Thymus (tissue), 11 donors: ENCODE measurements at regions not wholly inside any gene's neighbourhood (a gene's known extent, or its start where the extent isn't known, plus 50 kb on each side); places are given as distances from the start of the nearest gene placed in this dataset.

Experiments
- DNase-seq, 9 donors: peaks; one replicate each; pipeline ENCODE4 v3.0.0-alpha.2; 2013; ENCODE audit warnings: low spot score in 9 of 9, low read depth in 6 of 9, missing footprints in 1 of 9
- H3K27ac ChIP-seq, 2 donors: one replicate each; pipeline ENCODE4 v1.5.1; 2013; ENCODE audit warnings: control low read depth in 1 of 2, low read depth in 1 of 2, low read length in 1 of 2, mild to moderate bottlenecking in 1 of 2, moderate library complexity in 1 of 2
- H3K27me3 ChIP-seq, 2 donors: one replicate each; pipeline ENCODE4 v1.5.1; 2013; ENCODE audit warnings: low read length in 1 of 2; ENCODE audit not compliant: control insufficient read depth in 2 of 2, insufficient read depth in 1 of 2
- H3K36me3 ChIP-seq, 2 donors: one replicate each; pipeline ENCODE4 v1.5.1; 2013; ENCODE audit warnings: low read length in 1 of 2, mild to moderate bottlenecking in 1 of 2, moderate library complexity in 1 of 2; ENCODE audit not compliant: control insufficient read depth in 2 of 2, insufficient read depth in 2 of 2
- H3K4me1 ChIP-seq, 2 donors: one replicate each; pipeline ENCODE4 v1.5.1; 2013; ENCODE audit warnings: low read length in 2 of 2; ENCODE audit not compliant: control insufficient read depth in 2 of 2, insufficient read depth in 2 of 2
- H3K4me3 ChIP-seq, 2 donors: one replicate each; pipeline ENCODE4 v1.5.1; 2013; ENCODE audit warnings: low read length in 2 of 2, control low read depth in 1 of 2, mild to moderate bottlenecking in 1 of 2
- H3K9me3 ChIP-seq, 2 donors: one replicate each; pipeline ENCODE4 v1.5.1; 2013; ENCODE audit warnings: low read length in 1 of 2, mild to moderate bottlenecking in 1 of 2; ENCODE audit not compliant: control insufficient read depth in 2 of 2, insufficient read depth in 1 of 2
- WGBS: extraction: QIAGEN DNeasy Blood & Tissue Kit; methylation state at CpG from one replicate; pipeline ENCODE4 v1.1.7; 2013; 5-methylcytosine and 5-hydroxymethylcytosine counted together
- donor health status: healthy.

DNA sequence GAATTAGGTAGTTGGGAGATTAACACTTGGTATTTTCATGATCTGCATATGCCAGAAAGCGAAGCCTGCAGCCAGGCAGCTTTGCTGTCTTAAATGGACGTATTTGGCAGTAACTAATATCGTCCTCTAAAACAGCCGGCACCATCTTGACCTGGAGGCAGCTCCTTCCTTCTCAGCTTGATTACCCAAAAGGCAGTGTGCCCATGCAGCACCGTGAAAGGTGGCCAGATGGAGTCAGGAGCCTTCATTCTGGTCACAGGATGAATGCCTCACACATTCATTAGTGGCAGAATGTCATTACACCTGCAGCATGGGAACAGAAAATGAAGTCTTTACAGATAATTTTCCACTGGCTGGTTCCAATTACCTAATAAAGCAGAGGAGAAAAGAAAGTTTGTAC is 59.0 kb upstream of the FLT1 start:
- Histone ChIP-seq H3K36me3 (no peaks in the 10 kb centered on the region), H3K9me3 (no peaks in the 10 kb centered on the region), H3K4me3 (no peak overlapping the region), H3K27me3 (no peaks in the 10 kb centered on the region), H3K4me1 (no peaks in the 10 kb centered on the region), H3K27ac (no peak overlapping the region)
- WGBS: 94% methylated on average over 5 of the region's 5 CpGs
- no peak for DNase-seq

GRCh38 chr13:28552288-28552687 is 57.4 kb upstream of the FLT1 start:
- Histone ChIP-seq H3K9me3 (no peaks in the 10 kb centered on the region), H3K27me3 (no peaks in the 10 kb centered on the region), H3K27ac (no peak overlapping the region), H3K36me3 (no peaks in the 10 kb centered on the region), H3K4me1 (no peaks in the 10 kb centered on the region), H3K4me3 (no peak overlapping the region)
- DNase-seq: no peak
- WGBS: 36% methylated on average over 1 of the region's 1 CpG

DNA sequence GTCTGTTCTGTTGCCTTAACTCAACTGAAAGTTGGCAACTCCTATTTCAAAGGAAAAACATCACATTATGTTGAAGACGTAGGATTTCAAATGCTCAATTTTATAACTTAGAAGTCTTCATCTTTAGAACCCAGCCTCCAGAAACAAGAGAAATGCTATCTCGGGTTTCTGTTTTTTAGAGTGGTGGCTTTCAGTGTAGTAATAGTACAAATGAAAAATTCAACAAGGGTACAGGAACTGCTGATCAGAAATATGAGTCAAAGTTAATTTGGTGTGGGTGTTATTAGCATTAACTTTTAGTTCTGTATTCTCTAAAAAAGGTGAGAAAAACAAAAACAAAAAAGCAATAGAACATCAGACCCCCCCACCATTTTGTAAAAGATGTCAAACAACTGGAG is 56.6 kb upstream of the FLT1 start:
- Histone ChIP-seq H3K36me3 (no peaks in the 10 kb centered on the region), H3K27me3 (no peaks in the 10 kb centered on the region), H3K4me3 (no peak overlapping the region), H3K9me3 (no peaks in the 10 kb centered on the region), H3K27ac (no peak overlapping the region), H3K4me1 (no peaks in the 10 kb centered on the region)
- WGBS: 96% methylated on average over 2 of the region's 2 CpGs
- no peak for DNase-seq

DNA sequence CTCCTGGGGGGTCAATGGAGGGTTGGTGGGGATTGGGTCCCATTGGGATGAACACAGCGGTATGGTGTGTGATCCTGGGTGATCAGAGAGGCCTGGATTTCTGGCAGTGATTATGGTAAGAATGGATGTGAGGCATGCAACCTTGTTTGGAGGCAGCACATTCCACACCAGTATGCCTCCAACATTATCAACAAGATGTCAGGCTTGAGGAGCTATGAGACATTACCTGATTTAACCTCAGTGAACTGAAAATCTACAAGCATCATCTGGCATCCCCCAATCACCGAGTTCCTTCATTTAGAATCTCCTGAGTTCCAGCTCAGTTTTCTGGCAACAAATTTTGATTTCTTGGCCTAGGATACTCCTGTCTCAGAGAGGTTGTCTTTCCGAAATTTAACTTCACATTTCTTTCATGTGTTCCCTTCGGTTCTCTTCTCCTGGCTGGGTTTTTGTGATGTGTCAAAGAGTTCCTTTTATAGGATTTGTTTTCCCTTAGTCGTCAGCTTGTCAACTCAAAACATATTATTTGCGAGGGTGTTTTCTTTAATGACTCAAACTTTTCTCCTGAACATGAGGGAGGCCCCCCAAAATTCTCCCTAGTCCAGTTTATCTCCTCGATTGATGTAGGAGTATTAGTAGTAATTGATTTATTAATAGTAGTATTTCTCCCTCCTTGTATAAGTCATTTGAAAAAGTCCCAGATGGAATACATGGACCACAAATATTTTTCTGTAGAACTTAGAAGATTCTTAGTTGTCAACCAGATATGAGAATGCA is 56.0 kb upstream of the FLT1 start:
- DNase-seq: no peak
- Histone ChIP-seq H3K4me3 (no peak overlapping the region), H3K36me3 (no peaks in the 10 kb centered on the region), H3K9me3 (no peaks in the 10 kb centered on the region), H3K27ac (no peak overlapping the region), H3K27me3 (no peaks in the 10 kb centered on the region), H3K4me1 (no peaks in the 10 kb centered on the region)
- 94% methylated on average over 7 of the region's 7 CpGs for WGBS

DNA sequence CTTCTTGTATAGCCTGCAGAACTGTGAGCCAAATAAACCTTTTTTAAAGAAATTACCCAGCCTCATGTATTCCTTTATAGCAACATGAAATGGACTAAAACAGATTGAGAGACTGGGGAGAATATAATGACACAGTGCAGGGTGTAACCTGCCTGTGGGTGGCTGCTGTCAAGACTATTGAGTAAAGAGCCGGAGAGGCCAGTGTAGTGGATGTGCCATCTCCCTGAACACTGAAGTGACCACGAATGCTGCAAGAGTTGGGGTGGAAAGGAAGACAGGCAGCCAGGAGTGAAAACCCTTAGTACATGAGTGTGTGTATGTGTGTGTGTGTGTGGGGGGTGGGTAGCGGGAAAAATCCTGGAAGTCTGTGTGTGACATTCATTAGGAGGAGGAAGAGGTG is 55.2 kb upstream of the FLT1 start:
- H3K27me3 ChIP-seq: no peaks in the 10 kb centered on the region
- H3K27ac ChIP-seq: no peak overlapping the region
- H3K4me3 ChIP-seq: no peak overlapping the region
- no peaks in the 10 kb centered on the region for H3K9me3 ChIP-seq
- no peaks in the 10 kb centered on the region for H3K4me1 ChIP-seq
- no peak for DNase-seq
- H3K36me3 ChIP-seq: no peaks in the 10 kb centered on the region
- WGBS: 90% methylated on average over 3 of the region's 3 CpGs

DNA sequence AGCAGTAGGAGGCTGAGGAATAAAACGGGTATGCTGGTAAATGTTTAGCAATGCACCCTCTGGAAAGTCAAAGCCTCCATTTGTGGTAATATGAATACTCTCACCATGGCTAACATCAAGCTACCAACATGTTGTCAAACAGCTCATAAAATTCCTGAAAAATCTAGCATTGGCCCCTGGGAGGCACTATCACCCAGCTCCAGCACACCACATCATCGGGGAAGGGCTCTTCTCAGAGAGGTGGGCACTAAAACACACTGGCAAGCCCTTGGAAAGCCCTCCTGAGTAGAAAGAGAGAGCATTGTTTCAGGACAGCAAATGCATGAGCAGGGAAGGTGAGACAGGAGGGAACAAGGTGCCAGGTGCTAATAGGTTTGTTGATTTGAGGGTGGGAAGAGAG is 53.9 kb upstream of the FLT1 start:
- no peaks in the 10 kb centered on the region for H3K4me1 ChIP-seq
- peaks cover 0 to 3% of the 10 kb centered on the region in 2 donors for H3K9me3 ChIP-seq
- no peaks in the 10 kb centered on the region for H3K27me3 ChIP-seq
- DNase-seq: no peak
- 87% methylated on average over 2 of the region's 2 CpGs for WGBS
- H3K4me3 ChIP-seq: no peak overlapping the region
- no peaks in the 10 kb centered on the region for H3K36me3 ChIP-seq
- H3K27ac ChIP-seq: no peak overlapping the region

DNA sequence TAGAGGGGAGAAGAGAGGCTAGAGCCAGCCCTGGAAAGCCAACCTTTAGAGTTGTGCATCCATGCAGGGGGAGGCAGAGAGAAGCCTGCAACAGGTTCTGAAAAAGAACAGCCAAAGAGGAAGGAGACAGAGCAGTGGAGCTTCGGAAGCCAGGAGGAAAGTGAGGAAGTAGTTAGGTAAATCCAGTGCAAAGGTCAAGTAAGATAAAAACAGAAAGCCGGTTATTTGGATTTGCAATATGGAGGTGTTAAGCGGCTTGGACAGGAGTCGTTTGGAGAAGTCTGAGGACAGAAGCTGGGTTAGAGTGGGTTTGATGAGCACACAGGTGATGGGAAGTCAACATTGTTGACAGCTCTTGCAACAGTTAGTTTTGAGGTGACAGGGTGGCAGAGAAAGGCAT is 53.5 kb upstream of the FLT1 start:
- H3K9me3 ChIP-seq: peaks cover 0 to 3% of the 10 kb centered on the region in 2 donors
- WGBS: 93% methylated on average over 4 of the region's 4 CpGs
- no peak overlapping the region for H3K27ac ChIP-seq
- DNase-seq: no peak
- no peak overlapping the region for H3K4me3 ChIP-seq
- H3K27me3 ChIP-seq: no peaks in the 10 kb centered on the region
- H3K4me1 ChIP-seq: no peaks in the 10 kb centered on the region
- H3K36me3 ChIP-seq: no peaks in the 10 kb centered on the region

- DNase-seq: no peak
- no peak overlapping the region for H3K4me3 ChIP-seq
- 90% methylated on average over 5 of the region's 5 CpGs for WGBS
- no peak overlapping the region for H3K27ac ChIP-seq
- peaks cover 0 to 3% of the 10 kb centered on the region in 2 donors for H3K9me3 ChIP-seq
- H3K4me1 ChIP-seq: no peaks in the 10 kb centered on the region
- H3K36me3 ChIP-seq: no peaks in the 10 kb centered on the region
- no peaks in the 10 kb centered on the region for H3K27me3 ChIP-seq
Observed at GRCh38 chr13:28545583-28546333, 50.8 kb upstream of the FLT1 start.
